ENCODE measurements at regions not wholly inside any gene's neighbourhood (a gene's known extent, or its start where the extent isn't known, plus 50 kb on each side); places are given as distances from the start of the nearest gene placed in this dataset.

- DNase-seq (ENCODE audit: low read depth): no peak
- ChIA-PET CTCF (interaction anchor here (0.6 kb wide), 1 partner anchor 21 kb away, joined by 3 read pairs; no protein-coding TSS in a partner anchor), POLR2A (no interaction called here)
- Histone ChIP-seq H3K27me3 (ENCODE audit: control insufficient read depth, insufficient read depth, low read length) (no peaks in the 10 kb centered on the region), H3K36me3 (ENCODE audit: control insufficient read depth, insufficient read depth, low read length) (no peaks in the 10 kb centered on the region), H3K4me3 (ENCODE audit: low read depth, low read length) (no peak overlapping the region)
- TF ChIP-seq CTCF (IDR thresholded peaks at IDR 0.05; ENCODE audit: insufficient read depth, low read depth, low read length): no peak
Observed at GRCh38 chrX:40377684-40378083, 203.1 kb upstream of the ATP6AP2 start.

GRCh38 chrX:40374486-40374885 is 206.3 kb upstream of the ATP6AP2 start:
- Histone ChIP-seq H3K27me3 (ENCODE audit: control insufficient read depth, insufficient read depth, low read length) (no peaks in the 10 kb centered on the region), H3K4me3 (ENCODE audit: low read depth, low read length) (no peak overlapping the region), H3K36me3 (ENCODE audit: control insufficient read depth, insufficient read depth, low read length) (no peaks in the 10 kb centered on the region)
- ChIA-PET POLR2A (no interaction called here), CTCF (no interaction called here)
- DNase-seq (ENCODE audit: low read depth): no peak
- TF ChIP-seq CTCF (IDR thresholded peaks at IDR 0.05; ENCODE audit: insufficient read depth, low read depth, low read length): no peak

GRCh38 chrX:40373641-40374040 is 207.1 kb upstream of the ATP6AP2 start:
- DNase-seq (ENCODE audit: low read depth): no peak
- Histone ChIP-seq H3K27me3 (ENCODE audit: control insufficient read depth, insufficient read depth, low read length) (no peaks in the 10 kb centered on the region), H3K4me3 (ENCODE audit: low read depth, low read length) (no peak overlapping the region), H3K36me3 (ENCODE audit: control insufficient read depth, insufficient read depth, low read length) (no peaks in the 10 kb centered on the region)
- no peak for TF ChIP-seq CTCF (IDR thresholded peaks at IDR 0.05; ENCODE audit: insufficient read depth, low read depth, low read length)
- POLR2A ChIA-PET: no interaction called here
- CTCF ChIA-PET: no interaction called here

- Histone ChIP-seq H3K36me3 (ENCODE audit: control insufficient read depth, insufficient read depth, low read length) (no peaks in the 10 kb centered on the region), H3K27me3 (ENCODE audit: control insufficient read depth, insufficient read depth, low read length) (no peaks in the 10 kb centered on the region), H3K4me3 (ENCODE audit: low read depth, low read length) (no peak overlapping the region)
- ChIA-PET POLR2A (no interaction called here), CTCF (no interaction called here)
- TF ChIP-seq CTCF (IDR thresholded peaks at IDR 0.05; ENCODE audit: insufficient read depth, low read depth, low read length): no peak
- no peak for DNase-seq (ENCODE audit: low read depth)
Observed at GRCh38 chrX:40373025-40373424, 207.7 kb upstream of the ATP6AP2 start.

- no peak overlapping the region for H3K4me3 ChIP-seq (ENCODE audit: low read depth, low read length)
- TF ChIP-seq CTCF (IDR thresholded peaks at IDR 0.05; ENCODE audit: insufficient read depth, low read depth, low read length): no peak
- POLR2A ChIA-PET: no interaction called here
- H3K27me3 ChIP-seq (ENCODE audit: control insufficient read depth, insufficient read depth, low read length): no peaks in the 10 kb centered on the region
- DNase-seq (ENCODE audit: low read depth): no peak
- CTCF ChIA-PET: no interaction called here
- H3K36me3 ChIP-seq (ENCODE audit: control insufficient read depth, insufficient read depth, low read length): no peaks in the 10 kb centered on the region
Observed at GRCh38 chrX:40371376-40371775, 209.4 kb upstream of the ATP6AP2 start.

All from BJ (cell line).